ENCODE measurements at regions not wholly inside any gene's neighbourhood (a gene's known extent, or its start where the extent isn't known, plus 50 kb on each side); places are given as distances from the start of the nearest gene placed in this dataset.

DNA sequence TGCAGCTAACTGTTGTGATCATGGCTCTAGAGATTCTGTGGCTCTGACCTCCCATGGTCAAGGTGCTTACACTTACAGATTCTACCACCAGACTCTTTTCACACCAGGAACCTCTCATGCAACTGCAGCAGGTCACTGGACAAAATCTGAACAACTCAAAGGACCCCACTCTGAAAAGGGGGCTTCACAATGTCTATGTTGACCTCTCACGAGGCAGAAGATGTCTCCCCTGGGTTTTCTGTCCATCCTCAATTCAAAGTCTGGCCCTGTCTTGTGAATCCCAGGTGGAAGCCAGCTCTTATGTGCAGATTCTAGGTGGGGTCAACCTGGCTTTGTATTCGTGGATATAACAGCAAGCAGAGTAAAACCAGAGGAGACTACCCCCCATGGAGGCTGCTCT is 118.6 kb upstream of the ZNF479 start:
- TF ChIP-seq POLR2AphosphoS5 (IDR thresholded peaks at IDR 0.05; ENCODE audit: low read depth, low read length) (no peak), POLR2A (IDR thresholded peaks at IDR 0.05; ENCODE audit: low read depth, low read length) (no peak), TAF1 (IDR thresholded peaks at IDR 0.05; ENCODE audit: borderline replicate concordance, low read depth, low read length) (no peak)

Data from GM12892 (cell line).